Fibroblast of mammary gland (primary cell): ENCODE measurements at regions not wholly inside any gene's neighbourhood (a gene's known extent, or its start where the extent isn't known, plus 50 kb on each side); places are given as distances from the start of the nearest gene placed in this dataset.

Experiments
- DNase-seq: peaks from one replicate; pipeline ENCODE4 v3.0.0-alpha.2; 2010; ENCODE audit warnings: low read depth
- H3K4me3 ChIP-seq: 2 replicates; pipeline ENCODE4 v1.5.1; 2011; ENCODE audit warnings: low read depth, mild to moderate bottlenecking, low read length, moderate library complexity; ENCODE audit not compliant: control insufficient read depth
- TF ChIP-seq, protein P1 (sequence below): conservative IDR thresholded peaks from 2 replicates; pipeline ENCODE4 v1.5.1; 2011; ENCODE audit warnings: low read depth, low read length, inconsistent platforms; ENCODE audit not compliant: control insufficient read depth, insufficient read depth

DNA sequence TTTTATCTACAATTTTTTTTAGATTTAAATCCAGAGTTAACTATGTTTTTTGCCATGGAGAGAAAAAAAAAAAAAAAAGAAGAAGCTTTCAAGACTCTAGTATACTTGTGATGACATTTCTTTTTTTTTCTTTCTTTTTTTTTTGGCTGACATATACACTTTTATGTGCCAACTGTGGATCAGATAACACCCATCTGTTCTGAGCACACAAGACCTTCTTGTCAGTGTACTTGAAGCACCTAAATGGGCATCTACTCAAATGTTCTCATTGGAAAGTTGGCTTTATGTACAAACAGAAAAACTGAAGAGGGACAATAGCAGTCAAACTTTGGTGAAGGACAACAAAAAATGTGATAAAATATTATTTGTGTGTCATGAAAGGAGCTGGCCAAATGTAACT, 904.5 kb downstream of the GRIK2 start:
- H3K4me3 ChIP-seq = no peak overlapping the region
- no peak for DNase-seq
- TF ChIP-seq, protein P1, sequence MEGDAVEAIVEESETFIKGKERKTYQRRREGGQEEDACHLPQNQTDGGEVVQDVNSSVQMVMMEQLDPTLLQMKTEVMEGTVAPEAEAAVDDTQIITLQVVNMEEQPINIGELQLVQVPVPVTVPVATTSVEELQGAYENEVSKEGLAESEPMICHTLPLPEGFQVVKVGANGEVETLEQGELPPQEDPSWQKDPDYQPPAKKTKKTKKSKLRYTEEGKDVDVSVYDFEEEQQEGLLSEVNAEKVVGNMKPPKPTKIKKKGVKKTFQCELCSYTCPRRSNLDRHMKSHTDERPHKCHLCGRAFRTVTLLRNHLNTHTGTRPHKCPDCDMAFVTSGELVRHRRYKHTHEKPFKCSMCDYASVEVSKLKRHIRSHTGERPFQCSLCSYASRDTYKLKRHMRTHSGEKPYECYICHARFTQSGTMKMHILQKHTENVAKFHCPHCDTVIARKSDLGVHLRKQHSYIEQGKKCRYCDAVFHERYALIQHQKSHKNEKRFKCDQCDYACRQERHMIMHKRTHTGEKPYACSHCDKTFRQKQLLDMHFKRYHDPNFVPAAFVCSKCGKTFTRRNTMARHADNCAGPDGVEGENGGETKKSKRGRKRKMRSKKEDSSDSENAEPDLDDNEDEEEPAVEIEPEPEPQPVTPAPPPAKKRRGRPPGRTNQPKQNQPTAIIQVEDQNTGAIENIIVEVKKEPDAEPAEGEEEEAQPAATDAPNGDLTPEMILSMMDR = no peak
